ENCODE measurements at regions not wholly inside any gene's neighbourhood (a gene's known extent, or its start where the extent isn't known, plus 50 kb on each side); places are given as distances from the start of the nearest gene placed in this dataset.

DNA sequence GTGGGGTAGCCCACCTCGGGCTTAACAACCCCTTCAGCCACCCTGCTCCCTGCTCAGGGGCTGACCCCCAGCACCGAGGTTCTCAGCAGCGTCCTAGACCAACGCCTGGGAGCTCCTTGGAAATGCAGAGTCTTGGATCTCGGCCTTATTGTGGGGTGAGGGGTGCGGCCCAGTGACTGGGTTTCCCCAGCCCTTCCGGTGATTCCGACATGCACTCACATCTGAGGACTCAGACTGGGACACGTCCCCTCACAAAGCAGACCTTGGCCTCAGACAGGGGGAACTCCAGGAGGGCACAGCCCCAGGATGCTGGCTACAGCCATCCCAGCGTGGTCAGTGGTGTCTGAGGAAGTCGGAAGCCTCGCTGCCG lies 117.7 kb downstream of the RFLNA start:
- no peak for DNase-seq
- peak; percentile 11 for ATAC-seq (ENCODE audit: poor library complexity)
- intact Hi-C loops (cut with DNase I) = no loop called here

- intact Hi-C loops (cut with DNase I) = no loop called here
- DNase-seq (no peak), ATAC-seq (ENCODE audit: poor library complexity) (peak; percentile 21)
Observed at GRCh38 chr12:124411953-124412645, 117.2 kb downstream of the RFLNA start.

- intact Hi-C loops (cut with DNase I) = no loop called here
- peak; percentile 79 for DNase-seq
Observed at GRCh38 chr12:124411281-124411878, 116.5 kb downstream of the RFLNA start.

GRCh38 chr12:124410354-124411175 lies 115.7 kb downstream of the RFLNA start:
- peak; percentile 71 for DNase-seq
- ATAC-seq (ENCODE audit: poor library complexity) = peak; percentile 34
- intact Hi-C loops (cut with DNase I) = no loop called here

More at GRCh38 chr12:124411281-124411878, 116.5 kb downstream of the RFLNA start:
- ATAC-seq (ENCODE audit: poor library complexity) = peak; percentile 46

DNA sequence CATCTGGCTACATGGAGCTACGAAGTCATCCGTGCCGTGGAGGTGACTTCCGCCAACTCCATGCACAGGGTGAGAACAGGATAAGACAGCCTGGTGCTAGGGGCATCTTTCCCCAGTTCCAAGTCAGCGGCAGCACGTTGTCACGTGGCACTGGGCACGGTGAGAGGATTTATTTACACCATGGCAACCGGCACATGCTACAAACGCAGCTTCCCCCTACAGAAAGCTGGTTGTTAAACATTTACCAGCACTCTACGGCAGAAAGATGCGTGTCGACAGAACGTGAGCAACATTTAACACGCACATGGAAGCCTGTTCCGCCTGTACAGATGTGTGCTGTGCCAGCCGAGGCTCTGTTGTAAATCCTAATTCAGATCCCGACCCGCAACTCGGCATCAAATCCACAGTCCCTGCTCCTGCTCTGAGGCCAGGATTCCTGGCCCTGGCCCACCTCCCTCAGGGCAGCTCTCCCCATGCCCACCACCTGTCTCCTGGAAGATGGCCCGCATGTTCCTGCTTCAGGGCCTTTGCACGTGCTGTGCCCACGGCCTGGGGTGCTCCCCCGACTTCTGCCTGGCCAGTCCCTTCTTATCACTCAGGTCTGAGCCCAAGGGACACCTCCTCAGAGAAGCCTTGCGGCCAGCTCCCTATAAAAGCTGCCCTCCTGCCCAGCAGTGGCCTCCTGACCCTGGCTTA lies 114.1 kb downstream of the RFLNA start:
- intact Hi-C loops (cut with DNase I) = no loop called here
- ATAC-seq (ENCODE audit: poor library complexity) (no peak), DNase-seq (no peak)

- DNase-seq = no peak
- intact Hi-C loops (cut with DNase I) = no loop called here
- ATAC-seq (ENCODE audit: poor library complexity) = no peak
Observed at GRCh38 chr12:124407074-124407473, 112.2 kb downstream of the RFLNA start.

GRCh38 chr12:124406043-124406442 lies 111.2 kb downstream of the RFLNA start:
- intact Hi-C loops (cut with DNase I) = no loop called here
- DNase-seq = no peak

DNA sequence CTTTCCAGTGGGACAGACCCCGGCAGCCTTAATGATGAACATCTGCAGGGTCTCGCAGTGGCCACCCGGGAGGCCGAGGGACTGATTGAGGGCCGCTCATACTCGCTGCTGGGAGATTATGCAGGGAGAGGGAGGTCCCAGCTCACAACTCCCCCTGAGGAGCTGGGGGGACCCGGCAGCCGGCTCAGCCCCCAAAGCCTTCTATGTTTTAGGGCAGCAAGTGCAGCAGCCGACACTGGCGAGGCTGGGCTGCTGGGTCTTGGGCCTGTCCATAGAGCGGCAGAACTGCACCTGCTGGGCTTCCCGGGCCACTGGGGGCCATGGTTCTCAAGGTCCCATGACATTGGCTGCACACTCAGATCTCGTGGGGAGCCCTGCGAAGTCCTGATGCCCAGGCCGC lies 110.7 kb downstream of the RFLNA start:
- DNase-seq = no peak
- no peak for ATAC-seq (ENCODE audit: poor library complexity)
- intact Hi-C loops (cut with DNase I) = no loop called here

More at GRCh38 chr12:124406043-124406442, 111.2 kb downstream of the RFLNA start:
- no peak for ATAC-seq (ENCODE audit: poor library complexity)

DNA sequence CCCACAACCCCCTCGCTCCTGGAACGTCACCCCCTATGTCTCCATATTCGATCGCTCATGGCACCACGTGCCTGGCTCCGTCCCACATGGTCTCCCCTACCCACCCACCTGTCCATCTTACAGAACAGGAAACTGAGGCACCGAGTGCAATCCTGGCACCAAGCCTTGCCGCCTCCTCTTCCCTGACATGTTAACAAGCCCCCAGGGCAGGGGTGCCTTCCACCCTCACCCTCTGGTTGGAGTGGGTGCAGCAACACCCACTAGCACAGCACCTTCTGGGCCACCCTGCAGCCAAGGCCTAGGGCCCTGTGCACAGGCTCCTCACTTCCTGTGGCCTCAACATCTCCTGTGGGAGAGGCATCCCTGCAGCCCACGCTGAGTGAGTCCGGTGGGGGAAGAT lies 110.3 kb downstream of the RFLNA start:
- DNase-seq (no peak), ATAC-seq (ENCODE audit: poor library complexity) (no peak)
- intact Hi-C loops (cut with DNase I) = no loop called here

GRCh38 chr12:124404162-124404784 lies 109.4 kb downstream of the RFLNA start:
- DNase-seq (no peak), ATAC-seq (ENCODE audit: poor library complexity) (peak; percentile 50)
- intact Hi-C loops (cut with DNase I) = no loop called here

GRCh38 chr12:124403273-124403672 lies 108.4 kb downstream of the RFLNA start:
- intact Hi-C loops (cut with DNase I) = no loop called here
- ATAC-seq (ENCODE audit: poor library complexity) (peak; percentile 21), DNase-seq (no peak)

GRCh38 chr12:124402248-124403066 lies 107.6 kb downstream of the RFLNA start:
- ATAC-seq (ENCODE audit: poor library complexity) (no peak), DNase-seq (no peak)
- intact Hi-C loops (cut with DNase I) = no loop called here

DNA sequence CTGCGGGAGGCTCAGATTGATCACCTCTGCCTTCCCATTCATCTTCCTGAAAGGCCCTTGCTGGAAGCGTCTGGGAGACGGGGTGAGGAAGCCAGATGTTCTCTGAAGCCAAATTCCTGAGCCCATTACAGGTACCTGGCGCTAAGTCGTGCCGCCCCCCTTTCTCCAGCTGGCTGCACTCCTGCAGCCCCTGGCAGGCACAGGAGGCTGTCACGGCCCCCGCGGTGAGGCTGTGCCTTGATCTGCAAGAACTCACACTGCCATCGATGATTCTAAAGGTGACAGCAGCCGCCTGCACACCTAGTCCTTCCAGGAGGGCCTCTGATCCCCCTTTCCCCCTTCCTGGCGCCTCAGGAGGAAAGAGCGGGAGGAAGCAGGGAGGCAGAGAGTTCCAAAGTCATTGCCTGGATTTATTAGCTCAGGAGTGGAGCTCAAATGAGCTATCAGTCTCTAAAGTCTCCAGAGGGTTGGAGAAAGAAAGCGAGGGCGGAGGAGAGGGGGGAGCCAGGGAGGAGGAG lies 106.9 kb downstream of the RFLNA start:
- ATAC-seq (ENCODE audit: poor library complexity) = no peak

GRCh38 chr12:124400124-124400523 lies 105.2 kb downstream of the RFLNA start:
- no peak for ATAC-seq (ENCODE audit: poor library complexity)
- intact Hi-C loops (cut with DNase I) = no loop called here
- DNase-seq = no peak

More for the DNA sequence above, 106.9 kb downstream of the RFLNA start:
- no peak for DNase-seq
- intact Hi-C loops (cut with DNase I) = no loop called here

DNA sequence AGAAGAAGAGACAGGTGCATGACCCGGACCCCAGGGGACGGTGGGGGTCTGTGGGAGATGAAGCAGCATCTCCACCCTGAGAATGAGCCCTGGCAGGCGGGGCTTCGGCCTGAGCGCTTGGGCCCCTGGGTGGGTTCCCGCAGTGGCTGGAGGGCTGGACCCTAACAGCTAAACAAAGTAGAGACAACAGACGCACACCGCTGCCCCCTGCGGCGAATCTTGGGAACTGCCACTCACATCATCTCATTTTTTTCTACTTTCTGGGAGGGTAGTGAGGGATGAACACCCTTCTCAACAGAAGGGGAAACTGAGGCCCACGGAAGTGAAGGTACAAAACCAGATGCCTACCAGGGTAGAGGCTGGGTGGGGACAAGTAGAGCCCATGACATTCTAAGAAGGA lies 104.7 kb downstream of the RFLNA start:
- intact Hi-C loops (cut with DNase I) = no loop called here
- DNase-seq = peak; percentile 71

GRCh38 chr12:124398578-124399227 lies 103.8 kb downstream of the RFLNA start:
- intact Hi-C loops (cut with DNase I) = no loop called here
- DNase-seq (peak; percentile 88), ATAC-seq (ENCODE audit: poor library complexity) (peak; percentile 55)

More for the DNA sequence above, 104.7 kb downstream of the RFLNA start:
- ATAC-seq (ENCODE audit: poor library complexity) = peak; percentile 7
